Jurkat, Clone E6-1 (cell line): ENCODE measurements at regions not wholly inside any gene's neighbourhood (a gene's known extent, or its start where the extent isn't known, plus 50 kb on each side); places are given as distances from the start of the nearest gene placed in this dataset.

Experiments used
- DNase-seq: peaks from one replicate; pipeline ENCODE4 v3.0.0-alpha.2; 2011; ENCODE audit warnings: low read depth, low spot score
- H3K4me3 ChIP-seq: 2 replicates; pipeline ENCODE4 v1.5.1; 2011; ENCODE audit warnings: mild to moderate bottlenecking, low read length, control low read depth, moderate library complexity

DNA sequence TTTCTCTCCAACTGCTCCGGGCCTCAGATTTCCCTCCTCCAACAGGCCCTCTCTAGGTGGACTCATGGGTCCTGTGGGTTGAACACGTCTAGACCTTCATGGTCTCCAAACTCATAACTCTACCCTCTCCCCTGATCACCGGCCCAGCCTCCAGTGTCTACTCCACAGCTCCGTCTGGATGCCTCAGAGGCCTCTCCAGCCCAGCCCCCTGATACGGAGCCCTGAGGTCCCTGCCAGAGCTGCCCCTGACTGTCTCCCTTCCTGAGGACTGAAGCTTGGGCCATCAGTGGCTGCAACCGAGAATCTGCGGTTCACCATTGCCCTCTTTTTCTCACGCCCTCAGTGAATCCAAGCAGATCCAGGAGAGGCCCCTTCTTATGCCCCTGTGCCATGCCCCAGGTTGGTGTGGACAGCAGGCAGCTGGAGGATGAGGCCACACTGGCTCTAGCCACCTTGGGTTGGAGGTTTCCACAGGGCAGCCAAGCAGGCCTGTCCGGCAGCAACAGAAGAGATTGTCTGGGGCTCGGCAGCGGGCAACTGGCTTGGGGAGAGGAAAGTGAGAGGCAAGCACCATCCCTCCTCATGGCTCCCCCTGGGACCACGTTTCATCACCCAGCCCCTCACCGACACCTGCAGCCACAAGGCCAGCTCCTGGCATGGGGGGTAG is 104.6 kb upstream of the FGF3 start:
- DNase-seq: no peak
- no peak overlapping the region for H3K4me3 ChIP-seq

GRCh38 chr11:69924308-69925161 is 105.3 kb upstream of the FGF3 start:
- no peak for DNase-seq
- no peak overlapping the region for H3K4me3 ChIP-seq

GRCh38 chr11:69925366-69926196 is 106.4 kb upstream of the FGF3 start:
- no peak overlapping the region for H3K4me3 ChIP-seq
- no peak for DNase-seq

- H3K4me3 ChIP-seq: no peak overlapping the region
- no peak for DNase-seq
Observed at GRCh38 chr11:69926376-69927050, 107.3 kb upstream of the FGF3 start.

GRCh38 chr11:69928121-69928520 is 108.9 kb upstream of the FGF3 start:
- DNase-seq: no peak
- H3K4me3 ChIP-seq: no peak overlapping the region

GRCh38 chr11:69928975-69929374 is 109.8 kb upstream of the FGF3 start:
- H3K4me3 ChIP-seq: no peak overlapping the region
- DNase-seq: no peak

DNA sequence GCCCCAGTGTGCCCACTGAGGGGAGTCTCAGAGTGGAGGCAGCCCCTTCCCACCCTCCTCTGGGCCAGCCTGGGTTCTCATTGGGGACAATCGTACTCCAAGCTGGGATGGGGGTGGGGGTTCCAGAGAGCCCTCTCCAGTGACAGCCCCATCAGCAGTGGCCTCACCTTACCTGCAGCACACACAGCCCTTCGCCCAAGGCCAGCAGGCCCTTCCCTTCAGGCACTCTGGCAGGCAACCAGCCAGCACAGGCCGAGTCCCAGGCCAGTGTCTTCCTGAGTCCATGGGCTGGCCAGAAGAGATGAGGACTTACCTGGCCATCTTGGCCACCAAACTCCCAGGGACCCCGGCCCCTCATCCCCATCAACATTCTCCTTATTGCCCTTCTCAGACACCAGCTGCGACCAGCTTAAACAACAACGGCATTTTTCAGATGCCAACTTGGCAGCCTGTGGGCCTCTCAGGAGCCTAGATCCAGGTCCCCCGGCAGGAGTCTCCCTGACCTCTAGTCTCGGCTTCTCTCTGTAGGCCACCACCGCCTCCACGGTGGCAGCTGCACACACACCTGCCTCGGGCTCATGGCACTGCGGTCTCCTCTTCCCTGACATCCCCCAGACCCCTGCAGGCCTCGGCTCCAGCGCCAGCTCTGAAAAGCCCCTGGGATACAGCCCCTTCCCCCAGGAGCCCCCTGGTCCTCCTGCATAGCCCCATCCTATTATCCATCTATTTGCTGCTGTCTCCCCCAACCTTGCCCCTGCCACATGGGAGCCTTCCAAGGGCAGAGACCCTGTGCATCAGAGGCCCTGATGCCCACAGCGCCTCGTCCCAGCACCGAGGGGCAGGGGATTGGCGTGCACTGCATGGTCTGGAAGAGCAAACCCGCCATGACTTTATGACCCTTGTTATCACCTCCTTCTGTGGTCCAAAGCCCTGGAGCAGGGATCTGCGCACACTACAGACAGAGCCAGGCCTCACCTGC is 111.2 kb upstream of the FGF3 start:
- H3K4me3 ChIP-seq: no peak overlapping the region
- no peak for DNase-seq

GRCh38 chr11:69931060-69931910 is 112.1 kb upstream of the FGF3 start:
- DNase-seq: no peak
- no peak overlapping the region for H3K4me3 ChIP-seq

DNA sequence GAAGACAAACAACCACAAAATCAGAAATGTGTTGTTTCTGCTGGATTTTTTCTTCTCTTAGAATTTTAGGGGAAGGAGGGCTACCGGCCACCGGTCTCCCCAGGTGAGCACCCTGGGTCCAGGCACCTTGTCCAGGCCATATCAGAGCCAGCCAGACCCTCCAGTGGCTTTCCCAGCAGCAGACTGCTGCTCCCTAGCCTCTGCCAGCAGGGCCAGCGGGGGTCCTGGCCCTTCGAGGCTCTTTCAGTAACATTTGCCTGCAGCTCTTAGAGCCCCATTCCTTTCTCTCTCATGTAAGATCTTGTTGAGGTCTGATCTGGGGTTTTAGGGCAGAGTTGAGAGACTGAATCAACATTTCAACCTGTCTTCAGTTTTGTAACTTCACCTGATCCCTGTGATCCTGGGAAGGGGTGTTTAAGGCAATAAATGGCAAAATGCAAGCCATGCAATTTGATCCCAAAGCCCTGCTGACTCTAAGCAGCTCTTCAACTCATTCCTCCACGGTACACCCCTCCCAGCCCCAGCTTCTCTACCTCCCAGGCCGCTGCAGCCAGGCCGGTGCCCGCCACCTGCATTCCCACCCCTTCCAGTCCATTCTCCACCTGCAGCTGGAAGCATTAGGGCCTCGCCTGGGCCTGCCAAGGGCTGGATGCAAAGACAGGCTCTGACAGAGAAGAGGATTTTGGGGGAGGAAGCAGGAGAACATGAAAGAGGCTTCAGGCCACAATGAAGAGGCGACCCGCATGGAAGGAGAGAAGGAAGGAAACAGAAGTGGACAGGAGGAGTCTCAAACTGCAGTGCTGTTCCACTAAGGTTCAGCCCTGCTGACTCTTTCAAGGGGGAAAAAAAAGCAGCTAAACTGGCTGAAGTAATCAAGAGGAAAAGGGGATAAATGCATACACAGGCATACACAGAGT is 113.0 kb upstream of the FGF3 start:
- DNase-seq: no peak
- no peak overlapping the region for H3K4me3 ChIP-seq

DNA sequence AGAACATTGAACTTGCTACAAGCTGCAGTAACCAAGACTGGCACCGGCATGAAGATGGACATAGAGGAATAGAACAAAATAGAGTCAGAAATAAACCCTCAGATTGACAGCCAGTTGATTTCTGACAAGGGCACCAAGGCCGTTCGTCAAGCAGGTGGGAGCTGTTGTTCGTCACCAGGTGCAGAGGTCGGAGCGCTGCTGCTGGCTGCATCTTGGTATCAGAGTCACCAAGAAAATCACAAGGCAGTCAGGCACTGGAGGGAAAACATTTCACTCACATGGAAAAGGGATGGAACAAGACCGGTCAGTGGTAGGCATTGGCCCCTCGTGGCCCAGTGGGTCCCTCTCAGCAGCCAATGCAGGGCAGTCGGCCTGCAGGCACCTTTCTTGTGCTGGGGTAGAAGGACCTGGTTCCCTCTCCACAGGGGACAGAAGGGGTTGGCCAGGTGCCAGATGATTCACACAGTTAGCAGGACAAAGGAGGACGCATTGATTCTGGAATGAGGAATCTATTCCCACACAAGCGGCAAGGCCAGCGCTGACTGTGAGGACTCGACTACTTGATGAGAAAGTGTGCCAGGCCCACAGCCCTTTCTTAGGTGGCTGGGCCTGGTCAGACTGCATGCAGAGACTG is 115.8 kb upstream of the FGF3 start:
- H3K4me3 ChIP-seq: no peak overlapping the region
- DNase-seq: no peak

- no peak overlapping the region for H3K4me3 ChIP-seq
- DNase-seq: no peak
Observed at GRCh38 chr11:69935941-69936505, 116.8 kb upstream of the FGF3 start.

DNA sequence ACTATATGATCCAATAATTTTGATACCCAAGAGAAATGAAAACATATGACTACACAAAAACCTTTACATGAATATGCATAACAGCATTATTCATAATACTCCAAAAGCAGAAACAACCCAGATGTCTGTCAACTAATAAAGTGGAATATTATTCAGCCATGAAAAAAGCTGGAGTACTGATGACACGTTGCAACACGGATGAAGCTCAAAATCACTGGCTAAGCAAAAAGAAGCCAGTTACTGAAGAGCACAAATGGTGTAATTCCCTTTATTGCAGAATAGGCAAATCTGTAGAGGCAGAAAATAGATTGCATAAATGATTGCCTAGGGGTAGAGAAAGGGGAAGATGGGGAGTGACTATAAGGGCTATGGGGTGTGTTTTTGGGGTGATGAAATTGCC is 117.6 kb upstream of the FGF3 start:
- no peak overlapping the region for H3K4me3 ChIP-seq
- DNase-seq: no peak

DNA sequence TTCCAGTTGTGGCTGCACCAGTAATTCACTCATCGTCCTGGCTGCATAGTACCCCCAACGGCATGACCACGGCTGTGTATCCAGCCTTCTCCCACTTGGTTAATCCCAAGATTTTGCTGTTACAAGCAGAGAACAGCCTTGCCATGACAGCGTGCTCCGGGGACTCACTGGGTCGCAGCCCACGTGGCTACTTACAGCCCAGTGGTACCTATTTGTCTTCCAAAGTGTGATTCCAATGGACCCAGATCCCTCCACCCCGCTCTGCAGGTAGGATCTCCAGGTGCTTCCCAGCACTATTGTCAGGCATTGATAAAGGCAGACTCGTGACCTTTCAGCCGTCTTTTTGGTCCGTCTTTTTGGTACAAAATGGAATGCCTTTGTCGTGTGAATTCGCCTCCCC is 119.0 kb upstream of the FGF3 start:
- no peak overlapping the region for H3K4me3 ChIP-seq
- no peak for DNase-seq

GRCh38 chr11:69939551-69940245 is 120.5 kb upstream of the FGF3 start:
- DNase-seq: no peak
- no peak overlapping the region for H3K4me3 ChIP-seq

DNA sequence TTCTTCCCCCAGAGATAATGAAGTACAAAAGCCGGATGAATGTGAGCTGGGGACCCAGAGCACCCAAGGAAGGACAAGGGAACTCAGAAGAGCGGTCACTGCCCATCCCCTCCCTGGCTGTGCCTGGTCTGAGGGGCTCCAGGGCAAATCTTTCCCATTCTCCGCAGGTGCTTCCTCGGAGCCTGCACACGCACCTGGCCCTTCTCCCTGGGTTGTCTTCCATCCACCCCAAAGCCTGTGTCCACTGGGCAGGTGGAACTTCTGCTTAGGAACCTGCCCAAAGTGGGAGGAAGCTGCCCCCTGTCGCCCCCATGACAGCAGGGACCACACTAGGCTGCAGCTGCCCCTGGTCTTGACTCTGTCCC is 121.0 kb upstream of the FGF3 start:
- H3K4me3 ChIP-seq: no peak overlapping the region
- DNase-seq: no peak
